Karpas-422 (cell line): ENCODE measurements at regions not wholly inside any gene's neighbourhood (a gene's known extent, or its start where the extent isn't known, plus 50 kb on each side); places are given as distances from the start of the nearest gene placed in this dataset.

ENCODE experiments used
- DNase-seq: peaks from one replicate; pipeline ENCODE4 v3.0.0-alpha.2; 2015
- H2AFZ ChIP-seq: fragments of 200-600 bp; sonication (generic); 2 replicates; pipeline ENCODE4 v1.6.1; 2014; ENCODE audit warnings: antibody characterized with exemption, low read length, mixed read lengths
- H3K27ac ChIP-seq: fragments of 200-600 bp; sonication (generic); 2 replicates; pipeline ENCODE4 v1.5.1; 2014; ENCODE audit warnings: mild to moderate bottlenecking, low read length, moderate library complexity
- H3K27me3 ChIP-seq: fragments of 200-600 bp; sonication (generic); 2 replicates; pipeline ENCODE4 v1.6.1; 2014; ENCODE audit warnings: low read length, mixed read lengths
- H3K36me3 ChIP-seq: fragments of 200-600 bp; sonication (generic); 2 replicates; pipeline ENCODE4 v1.6.1; 2014; ENCODE audit warnings: low read length, mixed read lengths; ENCODE audit not compliant: insufficient read depth
- H3K4me1 ChIP-seq: fragments of 200-600 bp; sonication (generic); 2 replicates; pipeline ENCODE4 v1.6.1; 2014; ENCODE audit warnings: mild to moderate bottlenecking, low read length, mixed read lengths
- H3K4me2 ChIP-seq: fragments of 200-600 bp; sonication (generic); 2 replicates; pipeline ENCODE4 v1.6.1; 2014; ENCODE audit warnings: low read length, low read depth, mild to moderate bottlenecking; ENCODE audit not compliant: poor library complexity, severe bottlenecking
- H3K4me3 ChIP-seq: fragments of 200-600 bp; sonication (generic); 2 replicates; pipeline ENCODE4 v1.5.1; 2014; ENCODE audit warnings: mild to moderate bottlenecking, antibody characterized with exemption, low read length, mixed read lengths
- H3K79me2 ChIP-seq: fragments of 200-600 bp; sonication (generic); 2 replicates; pipeline ENCODE4 v1.6.1; 2014; ENCODE audit warnings: mild to moderate bottlenecking, low read length, mixed read lengths
- H3K9ac ChIP-seq: fragments of 200-600 bp; sonication (generic); 2 replicates; pipeline ENCODE4 v1.6.0; 2014; ENCODE audit warnings: low read length
- H3K9me2 ChIP-seq: fragments of 200-600 bp; sonication (generic), shearing (Covaris generic); replicated peaks from 2 replicates; pipeline ENCODE4 v1.6.0; 2014; ENCODE audit warnings: mild to moderate bottlenecking, low read length, moderate library complexity; ENCODE audit not compliant: insufficient read depth
- H3K9me3 ChIP-seq: fragments of 300-700, 200-600 bp; sonication (generic); 2 replicates; pipeline ENCODE4 v1.6.1; 2014; ENCODE audit warnings: low read length, mixed read lengths
- H4K20me1 ChIP-seq: fragments of 200-600 bp; sonication (generic); 2 replicates; pipeline ENCODE4 v1.6.1; 2014; ENCODE audit warnings: mild to moderate bottlenecking, antibody characterized with exemption, low read length, low read depth; ENCODE audit not compliant: insufficient read depth

DNA sequence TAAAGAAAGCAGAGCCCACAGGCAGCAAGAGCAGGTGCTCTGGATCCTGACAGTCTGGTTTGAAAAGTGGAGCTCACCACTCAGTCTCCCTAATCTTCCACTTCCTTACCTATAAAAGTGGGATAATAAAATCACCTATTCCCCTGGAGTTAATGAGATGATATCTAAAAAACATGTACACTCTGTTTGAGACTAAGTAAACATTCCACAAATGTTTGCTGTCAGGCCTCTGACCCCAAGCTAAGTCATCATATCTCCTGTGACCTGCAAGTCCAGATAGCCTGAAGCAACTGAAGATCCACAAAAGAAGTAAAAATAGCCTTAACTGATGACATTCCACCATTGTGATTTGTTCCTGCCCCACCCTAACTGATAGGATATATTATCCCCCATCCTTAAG lies 1324.5 kb downstream of the XPNPEP1 start:
- Histone ChIP-seq H3K4me2 (no peak overlapping the region), H3K9me2 (no peaks in the 10 kb centered on the region), H3K27ac (no peak overlapping the region), H4K20me1 (no peaks in the 10 kb centered on the region), H3K27me3 (no peaks in the 10 kb centered on the region), H2AFZ (no peak overlapping the region), H3K79me2 (no peaks in the 10 kb centered on the region), H3K9me3 (peaks cover 10% of the 10 kb centered on the region), H3K4me1 (no peaks in the 10 kb centered on the region), H3K4me3 (no peak overlapping the region), H3K36me3 (no peaks in the 10 kb centered on the region), H3K9ac (no peak overlapping the region)
- no peak for DNase-seq

DNA sequence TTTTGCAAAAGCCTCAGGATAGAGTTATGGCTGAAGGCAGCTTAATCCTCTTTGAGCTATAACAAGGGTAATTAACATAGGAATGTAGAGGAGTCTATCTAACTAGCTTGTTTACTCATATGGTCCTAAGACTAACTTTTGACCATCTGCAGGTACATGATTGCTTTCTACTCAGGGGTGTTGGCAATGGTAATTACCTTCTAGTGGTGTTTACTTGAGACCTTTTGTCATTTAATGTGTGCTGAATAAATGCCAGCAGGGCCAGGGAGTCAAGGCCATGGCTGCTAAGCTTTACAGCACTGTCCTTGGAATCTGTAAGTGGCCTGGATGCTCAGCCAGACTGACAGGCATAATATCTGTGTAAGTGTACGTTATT lies 1325.0 kb downstream of the XPNPEP1 start:
- Histone ChIP-seq H3K27me3 (no peaks in the 10 kb centered on the region), H3K4me2 (no peak overlapping the region), H3K9me3 (peaks cover 10% of the 10 kb centered on the region), H3K4me3 (no peak overlapping the region), H3K79me2 (no peaks in the 10 kb centered on the region), H3K27ac (no peak overlapping the region), H2AFZ (no peak overlapping the region), H4K20me1 (no peaks in the 10 kb centered on the region), H3K9me2 (no peaks in the 10 kb centered on the region), H3K36me3 (no peaks in the 10 kb centered on the region), H3K9ac (no peak overlapping the region), H3K4me1 (no peaks in the 10 kb centered on the region)
- DNase-seq, result no peak

DNA sequence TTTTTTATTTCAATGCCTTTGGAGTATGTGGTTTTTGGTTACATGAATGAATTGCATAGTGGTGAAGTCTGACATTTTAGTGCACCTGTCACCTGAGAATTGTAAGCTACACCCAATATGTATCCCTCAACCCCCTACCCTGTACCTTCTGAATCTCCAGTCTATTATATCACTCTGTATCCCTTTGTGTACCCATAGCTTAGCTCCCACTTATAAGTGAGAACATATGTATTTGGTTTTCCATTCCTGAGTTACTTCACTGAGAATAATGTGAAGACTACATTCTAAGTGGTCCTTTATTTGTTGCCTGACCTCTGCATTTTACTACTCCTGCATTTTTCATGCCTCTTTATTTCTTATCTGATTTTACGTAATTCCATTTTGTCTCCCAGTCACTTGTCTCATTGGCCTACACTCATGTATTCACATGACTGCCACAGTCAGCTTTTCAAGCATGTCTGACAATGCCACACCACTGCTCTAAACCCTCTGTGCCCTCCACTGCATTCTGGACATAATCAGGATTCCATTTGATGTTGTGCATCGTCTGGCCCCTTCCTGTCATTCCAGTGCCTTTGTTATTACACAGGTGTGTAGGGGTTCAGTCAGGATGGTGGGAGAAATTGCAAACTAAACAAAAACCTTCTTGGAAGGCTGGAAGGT lies 1325.5 kb downstream of the XPNPEP1 start:
- Histone ChIP-seq H3K79me2 (no peaks in the 10 kb centered on the region), H2AFZ (no peak overlapping the region), H3K4me3 (no peak overlapping the region), H3K27me3 (no peaks in the 10 kb centered on the region), H3K9ac (no peak overlapping the region), H3K4me2 (no peak overlapping the region), H3K36me3 (no peaks in the 10 kb centered on the region), H4K20me1 (no peaks in the 10 kb centered on the region), H3K4me1 (no peaks in the 10 kb centered on the region), H3K9me3 (peaks cover 10% of the 10 kb centered on the region), H3K27ac (no peak overlapping the region), H3K9me2 (no peaks in the 10 kb centered on the region)
- no peak for DNase-seq

- no peak overlapping the region for H3K27ac ChIP-seq
Observed at GRCh38 chr10:108597031-108597430, 1326.3 kb downstream of the XPNPEP1 start.

DNA sequence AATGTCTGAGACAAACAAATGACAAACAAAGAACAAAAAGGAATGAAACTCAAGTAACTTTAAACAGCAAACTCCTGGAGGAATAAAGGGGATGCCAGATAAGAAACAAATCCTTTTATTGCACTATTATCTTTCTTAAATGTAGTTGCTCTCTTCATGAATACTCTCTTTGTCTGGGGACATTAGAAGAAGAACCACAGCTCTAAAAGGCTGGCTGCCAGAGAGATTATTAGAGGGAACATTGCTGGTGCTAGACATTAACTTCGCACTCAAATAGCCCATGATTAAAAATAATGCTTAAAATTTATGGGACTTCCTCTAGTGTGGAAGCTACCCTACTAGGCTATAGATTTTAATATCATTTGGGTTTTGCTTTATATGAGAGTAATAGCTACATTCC lies 1330.4 kb downstream of the XPNPEP1 start:
- no peaks in the 10 kb centered on the region for H4K20me1 ChIP-seq

More at GRCh38 chr10:108597031-108597430, 1326.3 kb downstream of the XPNPEP1 start:
- no peaks in the 10 kb centered on the region for H4K20me1 ChIP-seq
- H3K79me2 ChIP-seq, result no peaks in the 10 kb centered on the region
- no peaks in the 10 kb centered on the region for H3K36me3 ChIP-seq
- H3K9ac ChIP-seq, result no peak overlapping the region
- no peak overlapping the region for H3K4me2 ChIP-seq
- no peak overlapping the region for H3K4me3 ChIP-seq
- peaks cover 10% of the 10 kb centered on the region for H3K9me3 ChIP-seq
- H3K4me1 ChIP-seq, result no peaks in the 10 kb centered on the region
- H2AFZ ChIP-seq, result no peak overlapping the region
- H3K27me3 ChIP-seq, result no peaks in the 10 kb centered on the region
- H3K9me2 ChIP-seq, result no peaks in the 10 kb centered on the region
- no peak for DNase-seq

GRCh38 chr10:108591417-108591816 lies 1331.9 kb downstream of the XPNPEP1 start:
- no peaks in the 10 kb centered on the region for H3K36me3 ChIP-seq
- no peak overlapping the region for H2AFZ ChIP-seq
- H3K4me1 ChIP-seq, result no peaks in the 10 kb centered on the region
- no peak for DNase-seq
- peaks cover 24% of the 10 kb centered on the region for H3K9me3 ChIP-seq
- no peaks in the 10 kb centered on the region for H4K20me1 ChIP-seq
- no peaks in the 10 kb centered on the region for H3K9me2 ChIP-seq
- no peak overlapping the region for H3K4me2 ChIP-seq
- no peak overlapping the region for H3K4me3 ChIP-seq
- no peaks in the 10 kb centered on the region for H3K79me2 ChIP-seq
- H3K27ac ChIP-seq, result no peak overlapping the region
- H3K9ac ChIP-seq, result no peak overlapping the region
- no peaks in the 10 kb centered on the region for H3K27me3 ChIP-seq

More for the DNA sequence above, 1330.4 kb downstream of the XPNPEP1 start:
- H3K27ac ChIP-seq, result no peak overlapping the region
- no peaks in the 10 kb centered on the region for H3K9me2 ChIP-seq
- H3K9ac ChIP-seq, result no peak overlapping the region
- DNase-seq, result no peak
- H3K4me1 ChIP-seq, result no peaks in the 10 kb centered on the region
- no peaks in the 10 kb centered on the region for H3K36me3 ChIP-seq
- no peaks in the 10 kb centered on the region for H3K79me2 ChIP-seq
- no peaks in the 10 kb centered on the region for H3K27me3 ChIP-seq
- H3K4me3 ChIP-seq, result no peak overlapping the region
- no peak overlapping the region for H3K4me2 ChIP-seq
- H3K9me3 ChIP-seq, result peaks cover 26% of the 10 kb centered on the region
- H2AFZ ChIP-seq, result no peak overlapping the region

DNA sequence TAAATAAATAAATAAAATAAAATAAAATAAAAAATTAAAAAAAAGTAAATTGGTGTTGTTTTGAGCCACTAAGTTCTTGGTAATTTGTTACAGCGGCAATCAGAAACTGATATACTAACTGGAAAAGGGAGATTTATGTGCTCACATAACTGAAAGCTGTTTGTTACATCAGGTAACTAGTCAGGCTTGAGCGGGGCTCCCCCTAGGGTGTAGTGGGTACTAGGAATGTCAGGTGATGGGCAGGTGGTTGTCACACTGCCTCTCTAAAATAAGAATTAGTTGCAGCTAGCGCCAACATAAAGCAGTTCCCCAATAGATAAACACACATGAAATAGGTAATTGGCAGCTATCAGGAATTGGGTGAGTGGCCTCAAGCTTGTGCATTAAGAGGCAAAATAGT lies 1336.9 kb downstream of the XPNPEP1 start:
- H2AFZ ChIP-seq, result no peak overlapping the region
- no peak overlapping the region for H3K4me2 ChIP-seq
- DNase-seq, result no peak
- H3K4me1 ChIP-seq, result no peaks in the 10 kb centered on the region
- no peak overlapping the region for H3K9ac ChIP-seq
- no peaks in the 10 kb centered on the region for H3K36me3 ChIP-seq
- no peak overlapping the region for H3K4me3 ChIP-seq
- H3K27ac ChIP-seq, result no peak overlapping the region
- no peaks in the 10 kb centered on the region for H3K79me2 ChIP-seq
- H3K9me2 ChIP-seq, result no peaks in the 10 kb centered on the region
- H3K9me3 ChIP-seq, result peaks cover 42% of the 10 kb centered on the region
- H4K20me1 ChIP-seq, result no peaks in the 10 kb centered on the region
- H3K27me3 ChIP-seq, result no peaks in the 10 kb centered on the region

DNA sequence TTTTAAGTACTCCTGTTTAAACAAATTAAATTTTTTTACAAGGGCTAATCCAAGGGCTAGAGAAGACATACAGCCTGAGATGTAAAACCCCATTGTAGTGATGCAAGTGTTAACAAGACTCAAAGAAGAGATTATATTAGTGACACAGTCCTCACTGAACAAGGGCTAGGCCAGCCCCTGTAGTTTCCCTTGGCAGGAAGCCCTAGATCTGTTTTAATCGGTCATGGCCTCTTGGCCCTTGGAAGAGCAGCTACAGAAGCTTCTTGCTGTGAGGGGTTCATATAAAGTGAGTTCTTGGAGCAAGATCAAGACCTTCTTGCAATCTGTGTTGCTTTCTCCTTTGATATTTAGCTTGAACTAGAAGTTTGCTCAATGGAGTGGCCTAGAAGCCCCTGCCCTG lies 1339.4 kb downstream of the XPNPEP1 start:
- Histone ChIP-seq H3K79me2 (no peaks in the 10 kb centered on the region), H4K20me1 (no peaks in the 10 kb centered on the region), H3K27me3 (no peaks in the 10 kb centered on the region), H3K9ac (no peak overlapping the region), H3K4me2 (no peak overlapping the region), H2AFZ (no peak overlapping the region), H3K27ac (no peak overlapping the region), H3K4me1 (no peaks in the 10 kb centered on the region), H3K9me3 (peaks cover 30% of the 10 kb centered on the region), H3K4me3 (no peak overlapping the region), H3K36me3 (no peaks in the 10 kb centered on the region), H3K9me2 (no peaks in the 10 kb centered on the region)
- no peak for DNase-seq
